PC-9 (cell line): ENCODE measurements at regions not wholly inside any gene's neighbourhood (a gene's known extent, or its start where the extent isn't known, plus 50 kb on each side); places are given as distances from the start of the nearest gene placed in this dataset.

Experiments used
- BruUV-seq: library from RNA; stranded (reverse); fragments of 400-500 nt; replicated peaks from 2 replicates; lab custom pipeline; 2021; lab: Mats Ljungman, UMichigan
- CTCF ChIA-PET: fragments of 300-600 bp; sonication (Branson Sonifier 250); formaldehyde crosslinking; loops from one replicate; lab custom pipeline; 2022; ENCODE audit warnings: antibody characterized with exemption; lab: Charles Lee
- POLR2A ChIA-PET: fragments of 300-600 bp; sonication (Branson Sonifier 250); formaldehyde crosslinking; loops from one replicate; lab custom pipeline; 2022; ENCODE audit warnings: antibody characterized with exemption; ENCODE audit not compliant: unreplicated experiment; lab: Charles Lee
- DNase-seq, 2 experiments: peaks; one replicate each; pipeline versions ENCODE4 v3.0.0 to v3.0.0-alpha.2; 2015 to 2022; ENCODE audit warnings: mixed read lengths in 1 of 2
- H2AFZ ChIP-seq: fragments of 200-600 bp; sonication (generic); 2 replicates; pipeline ENCODE4 v1.8.1; 2017; ENCODE audit warnings: antibody characterized with exemption
- H3F3A ChIP-seq: fragments of 200-600 bp; sonication (generic); 2 replicates; pipeline ENCODE4 v1.8.1; 2017; ENCODE audit warnings: antibody characterized with exemption, mild to moderate bottlenecking, low read depth; ENCODE audit not compliant: insufficient read depth
- H3K27ac ChIP-seq: fragments of 200-600 bp; sonication (generic); 2 replicates; pipeline ENCODE4 v1.6.1; 2016; ENCODE audit warnings: mixed run types
- H3K27me3 ChIP-seq: fragments of 200-600 bp; sonication (generic); 2 replicates; pipeline ENCODE4 v1.6.1; 2016; ENCODE audit warnings: low read depth, mixed run types; ENCODE audit not compliant: insufficient read depth
- H3K36me3 ChIP-seq: fragments of 200-600 bp; sonication (generic); 2 replicates; pipeline ENCODE4 v1.6.1; 2016; ENCODE audit warnings: low read depth, mixed run types
- H3K4me1 ChIP-seq: fragments of 200-600 bp; sonication (generic); replicated peaks from 2 replicates; pipeline ENCODE4 v1.6.1; 2016; ENCODE audit warnings: mixed run types; ENCODE audit not compliant: insufficient read depth
- H3K4me2 ChIP-seq: fragments of 200-600 bp; sonication (generic); 2 replicates; pipeline ENCODE4 v1.6.1; 2017; ENCODE audit warnings: mixed run types
- H3K4me3 ChIP-seq: fragments of 200-600 bp; sonication (generic); 2 replicates; pipeline ENCODE4 v1.6.1; 2016; ENCODE audit warnings: mixed run types
- H3K79me2 ChIP-seq: fragments of 200-600 bp; sonication (generic); 2 replicates; pipeline ENCODE4 v1.6.1; 2017; ENCODE audit warnings: low read depth, mixed run types
- H3K9me2 ChIP-seq: fragments of 200-600 bp; sonication (generic); 2 replicates; pipeline ENCODE4 v1.8.1; 2017; ENCODE audit warnings: mild to moderate bottlenecking; ENCODE audit not compliant: insufficient read depth
- H3K9me3 ChIP-seq: fragments of 200-600 bp; sonication (generic); 2 replicates; pipeline ENCODE4 v1.8.1; 2016; ENCODE audit warnings: low read depth; ENCODE audit not compliant: insufficient read depth
- H4K20me1 ChIP-seq: fragments of 200-600 bp; sonication (generic); 2 replicates; pipeline ENCODE4 v1.8.1; 2017; ENCODE audit not compliant: insufficient read depth
- EZH2 ChIP-seq: fragments of 200-600 bp; sonication (generic); IDR thresholded peaks from 2 replicates; pipeline ENCODE4 v1.8.0; 2017; ENCODE audit warnings: antibody characterized with exemption, low read depth
- intact Hi-C: fragments of 100-400 bp; cut with micrococcal nuclease; formaldehyde crosslinking; loops from one replicate; pipeline ENCODE4 v1.10.0; 2022; ENCODE audit not compliant: unreplicated experiment
- TF ChIP-seq, protein P1 (sequence below): fragments of 200-600 bp; sonication (generic); conservative IDR thresholded peaks from 2 replicates; pipeline ENCODE4 v1.6.1; 2017; ENCODE audit warnings: mixed run types, antibody characterized with exemption, mild to moderate bottlenecking, moderate library complexity

DNA sequence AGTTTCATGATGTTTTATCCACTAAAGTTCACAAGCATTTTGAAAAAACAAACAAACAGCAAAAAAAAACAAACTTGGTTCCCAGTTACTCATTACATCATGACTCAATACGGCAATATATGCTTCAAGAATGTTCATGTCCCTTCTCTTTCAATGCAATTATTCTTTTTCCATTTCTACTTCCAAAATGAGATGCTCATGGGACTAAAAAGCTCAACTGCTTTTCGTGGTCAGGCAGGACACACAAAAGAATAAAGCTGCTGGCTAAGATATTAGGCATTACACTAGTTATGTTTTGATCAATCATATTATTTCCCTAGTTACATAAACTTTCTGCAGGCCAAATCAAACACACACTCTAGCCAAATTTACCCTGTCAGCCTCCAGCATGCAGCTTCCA lies 301.3 kb downstream of the EPHA4 start:
- BruUV-seq = no TSS peak
- TF ChIP-seq, protein P1, sequence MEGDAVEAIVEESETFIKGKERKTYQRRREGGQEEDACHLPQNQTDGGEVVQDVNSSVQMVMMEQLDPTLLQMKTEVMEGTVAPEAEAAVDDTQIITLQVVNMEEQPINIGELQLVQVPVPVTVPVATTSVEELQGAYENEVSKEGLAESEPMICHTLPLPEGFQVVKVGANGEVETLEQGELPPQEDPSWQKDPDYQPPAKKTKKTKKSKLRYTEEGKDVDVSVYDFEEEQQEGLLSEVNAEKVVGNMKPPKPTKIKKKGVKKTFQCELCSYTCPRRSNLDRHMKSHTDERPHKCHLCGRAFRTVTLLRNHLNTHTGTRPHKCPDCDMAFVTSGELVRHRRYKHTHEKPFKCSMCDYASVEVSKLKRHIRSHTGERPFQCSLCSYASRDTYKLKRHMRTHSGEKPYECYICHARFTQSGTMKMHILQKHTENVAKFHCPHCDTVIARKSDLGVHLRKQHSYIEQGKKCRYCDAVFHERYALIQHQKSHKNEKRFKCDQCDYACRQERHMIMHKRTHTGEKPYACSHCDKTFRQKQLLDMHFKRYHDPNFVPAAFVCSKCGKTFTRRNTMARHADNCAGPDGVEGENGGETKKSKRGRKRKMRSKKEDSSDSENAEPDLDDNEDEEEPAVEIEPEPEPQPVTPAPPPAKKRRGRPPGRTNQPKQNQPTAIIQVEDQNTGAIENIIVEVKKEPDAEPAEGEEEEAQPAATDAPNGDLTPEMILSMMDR = no peak
- POLR2A ChIA-PET = no interaction called here

DNA sequence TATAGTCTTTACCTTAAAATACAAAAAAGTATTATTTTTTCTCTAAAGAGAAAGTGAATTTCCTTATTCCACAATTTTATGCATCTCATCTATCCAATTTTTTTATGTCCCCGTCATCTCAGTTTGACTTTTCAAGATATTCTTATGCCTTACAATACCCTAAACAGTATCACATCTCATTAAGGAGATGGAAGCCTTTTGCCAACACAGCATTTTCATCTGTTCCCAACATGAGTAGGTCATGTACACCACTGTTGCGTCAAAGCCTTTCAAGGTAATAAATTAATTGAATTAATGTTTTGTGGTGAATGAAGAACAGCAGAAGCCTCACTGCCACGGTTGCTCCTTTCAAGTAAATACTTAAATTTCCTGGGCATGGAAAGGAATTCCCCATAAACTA lies 299.4 kb downstream of the EPHA4 start:
- H3K36me3 ChIP-seq = no peaks in the 10 kb centered on the region
- no peaks in the 10 kb centered on the region for H4K20me1 ChIP-seq
- H3K27me3 ChIP-seq = no peaks in the 10 kb centered on the region
- no peak for TF ChIP-seq EZH2
- TF ChIP-seq, protein P1 = no peak
- no peaks in the 10 kb centered on the region for H3F3A ChIP-seq
- intact Hi-C loops = no loop called here
- H3K4me2 ChIP-seq = no peak overlapping the region
- H3K27ac ChIP-seq = no peak overlapping the region
- DNase-seq = no peak
- no peaks in the 10 kb centered on the region for H3K79me2 ChIP-seq
- ChIA-PET POLR2A (no interaction called here), CTCF (interaction anchor here (0.7 kb wide), 1 partner anchor 178 kb away, joined by 3 read pairs; no protein-coding TSS in a partner anchor)
- no peak overlapping the region for H2AFZ ChIP-seq
- no peak overlapping the region for H3K4me3 ChIP-seq
- no TSS peak for BruUV-seq
- H3K9me3 ChIP-seq = no peaks in the 10 kb centered on the region
- H3K4me1 ChIP-seq = no peaks in the 10 kb centered on the region
- no peaks in the 10 kb centered on the region for H3K9me2 ChIP-seq

More for the DNA sequence above, 301.3 kb downstream of the EPHA4 start:
- CTCF ChIA-PET = no interaction called here
- no peaks in the 10 kb centered on the region for H3F3A ChIP-seq
- H4K20me1 ChIP-seq = no peaks in the 10 kb centered on the region
- H3K27me3 ChIP-seq = no peaks in the 10 kb centered on the region
- no peaks in the 10 kb centered on the region for H3K9me3 ChIP-seq
- no peak overlapping the region for H2AFZ ChIP-seq
- H3K27ac ChIP-seq = no peak overlapping the region
- DNase-seq = no peak
- no peak overlapping the region for H3K4me2 ChIP-seq
- H3K9me2 ChIP-seq = no peaks in the 10 kb centered on the region
- no peaks in the 10 kb centered on the region for H3K4me1 ChIP-seq
- H3K36me3 ChIP-seq = no peaks in the 10 kb centered on the region
- intact Hi-C loops = no loop called here
- no peaks in the 10 kb centered on the region for H3K79me2 ChIP-seq
- H3K4me3 ChIP-seq = no peak overlapping the region

DNA sequence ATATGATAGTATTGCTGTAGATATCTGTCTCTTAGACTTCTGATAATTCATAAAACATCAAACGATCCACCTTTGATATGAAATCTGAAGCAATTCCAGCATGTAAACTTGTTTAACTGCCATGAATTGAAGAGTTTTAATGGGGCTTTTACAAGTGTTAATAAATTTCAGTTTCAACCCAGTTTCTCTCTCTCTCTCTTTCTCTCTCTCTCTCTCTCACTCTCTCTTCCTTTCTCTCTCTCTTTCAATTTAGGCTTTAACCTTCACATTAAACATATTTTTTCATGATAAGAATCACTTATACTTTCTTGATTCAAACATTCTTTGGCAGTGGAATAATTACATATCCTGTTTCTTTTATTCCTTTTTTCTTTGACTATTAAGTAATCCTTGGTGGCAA lies 296.1 kb downstream of the EPHA4 start:
- Histone ChIP-seq H3K9me3 (no peaks in the 10 kb centered on the region), H2AFZ (no peak overlapping the region), H3K4me2 (no peak overlapping the region), H3K36me3 (no peaks in the 10 kb centered on the region), H3K4me1 (no peaks in the 10 kb centered on the region), H3K9me2 (no peaks in the 10 kb centered on the region), H3K79me2 (no peaks in the 10 kb centered on the region), H3F3A (no peaks in the 10 kb centered on the region), H3K27ac (no peak overlapping the region), H3K4me3 (no peak overlapping the region), H3K27me3 (no peaks in the 10 kb centered on the region), H4K20me1 (no peaks in the 10 kb centered on the region)
- POLR2A ChIA-PET = no interaction called here
- CTCF ChIA-PET = no interaction called here
- no peak for DNase-seq
- BruUV-seq = no TSS peak
- intact Hi-C loops = no loop called here
- no peak for TF ChIP-seq EZH2
- TF ChIP-seq, protein P1 = no peak
